Limb (tissue), 2 donors: ENCODE measurements at regions not wholly inside any gene's neighbourhood (a gene's known extent, or its start where the extent isn't known, plus 50 kb on each side); places are given as distances from the start of the nearest gene placed in this dataset.
A peak's percentile ranks its signal among the peaks of the same experiment; 100 is the strongest.

Source experiments
- DNase-seq, 2 donors: peaks; one replicate each; pipeline ENCODE4 v3.0.0-alpha.2; 2016; ENCODE audit errors: extremely low spot score in 2 of 2

DNA sequence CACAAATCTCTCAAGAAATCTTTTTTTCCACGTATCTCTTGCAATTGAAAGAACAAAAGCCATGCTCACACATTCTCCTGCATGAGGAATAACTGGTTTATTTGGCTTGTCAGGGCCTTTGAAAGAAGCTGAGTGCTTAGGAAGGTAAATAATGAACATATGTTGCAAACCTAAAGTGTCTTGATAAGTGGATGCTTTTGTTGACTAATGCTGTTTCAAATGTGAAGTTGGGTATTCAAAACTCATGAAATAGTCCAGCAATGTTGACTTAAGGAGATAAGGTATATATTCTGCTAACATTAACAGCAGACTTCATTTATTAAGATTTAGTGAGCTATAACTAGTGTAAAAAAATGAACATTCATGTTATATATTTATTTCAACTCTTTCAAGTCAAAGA, 1792.7 kb upstream of the MIR17HG start:
- DNase-seq = no peak

DNA sequence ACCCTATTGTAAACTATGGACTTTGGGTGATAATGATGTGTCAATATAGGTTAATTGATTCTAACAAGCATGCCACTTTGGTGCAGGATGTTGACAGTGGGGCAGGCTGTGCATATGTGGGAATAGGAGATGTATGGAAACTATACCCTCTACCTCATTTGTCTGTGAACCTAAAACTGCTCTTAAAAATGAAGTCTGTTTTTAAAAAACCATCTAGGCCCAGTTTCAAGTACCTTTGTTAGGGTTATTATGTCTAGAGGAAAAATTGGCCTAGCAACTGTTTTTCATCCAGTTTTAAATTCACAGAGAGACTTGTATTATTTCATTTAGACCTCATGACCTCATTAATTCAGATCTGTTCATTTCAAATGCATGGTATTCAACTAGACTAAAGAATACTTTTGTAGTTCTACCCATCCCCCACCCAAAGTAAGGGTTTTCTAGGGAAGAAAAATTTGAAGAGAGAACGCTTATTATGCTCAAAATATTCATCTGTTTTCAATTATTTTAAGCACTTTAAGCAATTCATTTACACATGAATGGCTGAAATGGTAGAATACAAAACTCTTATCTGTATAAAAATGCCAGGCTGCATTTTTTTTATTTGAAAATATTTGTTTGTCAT, 1781.9 kb upstream of the MIR17HG start:
- no peak for DNase-seq

DNA sequence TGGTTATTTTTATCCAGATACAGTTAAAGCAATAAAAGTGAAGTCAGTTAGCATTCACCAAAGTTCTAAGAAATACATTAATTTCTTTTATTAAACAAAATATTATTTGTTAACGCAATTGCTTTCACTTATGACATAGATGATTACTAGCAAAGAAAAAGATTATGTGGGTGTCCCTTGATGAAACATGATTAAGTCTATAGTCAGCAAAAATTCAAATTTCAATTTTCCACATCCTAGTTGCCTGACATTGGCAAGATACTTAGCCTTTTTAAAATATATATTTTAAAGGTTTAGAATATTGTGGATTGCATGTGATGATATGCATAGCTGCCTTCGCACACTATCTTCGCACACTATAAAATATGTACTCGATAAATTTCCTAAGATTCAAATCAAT, 1780.5 kb upstream of the MIR17HG start:
- no peak for DNase-seq

DNA sequence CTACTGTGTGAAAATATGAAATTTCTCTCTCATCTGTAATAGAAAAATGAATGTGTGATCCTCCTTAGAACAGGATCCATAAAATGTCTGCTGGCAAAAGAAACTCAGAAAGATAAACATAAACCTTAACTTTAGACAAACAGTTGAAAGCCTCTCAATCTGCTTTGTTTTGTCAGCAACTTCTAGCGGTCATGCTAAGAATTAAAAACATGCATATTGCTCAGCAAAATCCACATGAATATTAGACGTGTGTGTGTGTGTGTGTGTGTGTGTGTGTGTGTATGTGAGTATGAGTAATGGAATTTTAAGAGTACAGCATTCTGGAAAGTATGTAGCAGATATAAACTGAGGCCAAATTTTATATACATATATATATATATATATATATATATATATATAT, 1779.2 kb upstream of the MIR17HG start:
- no peak for DNase-seq

DNA sequence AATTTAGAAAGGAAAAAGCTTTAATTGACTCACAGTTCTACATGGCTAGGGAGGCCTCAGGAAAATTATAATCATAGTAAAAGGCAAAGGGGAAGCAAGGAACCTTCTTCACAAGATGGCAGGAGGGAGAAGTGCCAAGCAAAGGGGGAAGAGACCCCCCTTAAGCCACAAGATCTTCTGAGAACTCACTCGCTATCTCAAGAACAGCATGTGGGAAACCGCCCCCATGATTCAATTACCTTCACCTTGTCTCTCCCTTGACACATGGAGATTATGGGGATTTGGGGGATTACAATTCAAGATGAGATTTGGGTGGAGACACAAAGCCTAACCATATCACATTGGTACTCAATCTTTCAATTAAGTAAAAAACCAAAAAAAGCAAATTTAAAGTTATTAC, 1778.7 kb upstream of the MIR17HG start:
- no peak for DNase-seq

DNA sequence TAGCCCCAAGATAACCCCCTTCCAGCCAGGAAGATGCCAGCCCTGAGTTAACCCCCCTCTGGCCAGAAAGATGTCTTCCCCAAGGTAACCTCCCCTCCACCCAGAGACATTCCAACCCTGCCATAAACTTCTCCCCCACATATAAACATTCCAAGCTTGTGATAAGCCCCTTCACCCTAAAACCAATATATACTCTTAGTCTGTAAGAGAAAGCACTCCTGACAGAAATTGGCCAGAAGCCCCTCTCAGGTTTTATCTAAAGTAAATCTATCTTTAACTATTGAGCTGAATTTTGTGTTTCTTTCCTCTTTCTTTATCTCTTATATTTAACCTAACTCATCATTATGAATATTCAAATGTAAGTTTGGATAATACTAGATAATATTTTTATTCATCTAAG, 1775.8 kb upstream of the MIR17HG start:
- no peak for DNase-seq

DNA sequence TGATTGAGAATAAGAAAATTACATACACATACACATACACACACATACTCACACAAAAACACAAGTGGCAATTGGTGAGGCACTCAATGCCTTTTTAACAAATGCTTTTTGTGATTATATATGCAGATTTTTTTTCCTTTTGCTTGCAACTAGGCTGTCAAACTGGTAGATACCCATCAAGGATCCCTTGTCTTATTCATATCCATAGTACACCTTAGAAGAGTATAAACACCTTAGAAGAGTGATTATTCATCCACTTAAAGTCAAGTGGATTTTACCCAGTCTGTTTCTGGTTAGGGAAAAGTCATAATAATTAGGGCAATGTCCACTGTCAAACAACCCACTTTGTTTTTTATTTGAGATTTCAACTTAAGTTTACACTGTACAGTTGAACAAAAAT, 1773.4 kb upstream of the MIR17HG start:
- no peak for DNase-seq

DNA sequence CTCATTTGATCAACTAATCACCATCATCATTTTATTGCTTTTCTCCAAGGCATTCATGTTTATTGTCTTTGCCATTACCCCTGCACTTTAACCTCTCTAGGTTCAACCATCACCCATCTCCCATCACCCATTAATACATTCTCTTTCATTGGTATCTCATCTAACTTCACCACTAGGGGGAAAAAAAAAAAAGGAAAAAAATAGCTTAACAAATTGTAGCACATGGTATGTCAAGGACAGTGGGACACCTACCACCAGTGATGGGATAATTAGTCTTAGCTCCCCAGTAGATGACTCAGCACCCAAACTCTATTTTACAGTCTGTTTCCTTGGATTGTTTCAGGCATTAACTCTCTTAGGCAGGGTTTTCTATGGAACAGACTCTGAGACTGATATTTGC, 1770.2 kb upstream of the MIR17HG start:
- no peak for DNase-seq

DNA sequence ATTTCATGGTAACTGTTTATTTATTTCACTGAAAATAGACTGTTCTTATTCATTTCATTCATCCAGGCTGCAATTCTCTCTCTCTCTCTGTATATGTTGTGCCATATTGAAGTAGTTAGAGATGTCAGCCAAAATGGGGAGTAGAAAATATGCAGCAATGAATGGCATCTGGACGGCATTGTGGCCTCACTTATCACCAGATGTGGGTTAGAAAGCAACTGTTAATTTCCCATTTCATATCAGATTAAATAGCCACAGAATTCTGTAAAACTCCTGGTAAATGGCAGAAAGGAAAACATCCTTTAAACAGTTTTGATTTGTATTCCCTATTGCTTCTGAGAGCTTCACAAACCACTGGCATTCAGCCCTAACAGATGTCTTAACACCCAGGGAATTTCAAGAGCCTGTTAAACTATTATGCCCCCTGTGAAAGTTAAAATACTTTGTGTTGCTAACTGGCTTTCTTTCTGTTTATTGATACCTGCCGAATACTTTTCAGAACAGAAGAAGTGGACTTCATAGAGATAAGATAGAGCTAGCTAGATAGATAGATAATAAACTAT, 1763.3 kb upstream of the MIR17HG start:
- DNase-seq = peak in 1 of 2 donors; percentile 55

DNA sequence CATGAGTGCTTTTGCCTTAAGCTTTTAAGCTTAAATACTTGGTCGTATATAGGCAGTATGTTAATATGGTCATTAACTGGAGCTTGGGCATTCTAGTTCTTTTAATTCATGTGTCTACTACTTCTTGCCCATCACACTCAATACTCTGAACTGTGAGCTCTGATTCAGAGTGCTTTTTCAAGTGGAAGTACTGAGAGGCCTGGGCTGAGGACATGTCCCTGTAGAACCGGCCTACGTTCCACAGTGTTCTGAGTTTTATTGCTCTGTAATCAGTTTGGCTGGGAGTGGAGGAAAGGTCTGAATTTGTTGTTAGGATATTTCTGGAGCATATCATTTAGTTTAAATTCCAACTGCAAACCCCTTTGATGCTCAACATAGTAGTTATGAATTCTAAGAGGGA, 1744.8 kb upstream of the MIR17HG start:
- no peak for DNase-seq

DNA sequence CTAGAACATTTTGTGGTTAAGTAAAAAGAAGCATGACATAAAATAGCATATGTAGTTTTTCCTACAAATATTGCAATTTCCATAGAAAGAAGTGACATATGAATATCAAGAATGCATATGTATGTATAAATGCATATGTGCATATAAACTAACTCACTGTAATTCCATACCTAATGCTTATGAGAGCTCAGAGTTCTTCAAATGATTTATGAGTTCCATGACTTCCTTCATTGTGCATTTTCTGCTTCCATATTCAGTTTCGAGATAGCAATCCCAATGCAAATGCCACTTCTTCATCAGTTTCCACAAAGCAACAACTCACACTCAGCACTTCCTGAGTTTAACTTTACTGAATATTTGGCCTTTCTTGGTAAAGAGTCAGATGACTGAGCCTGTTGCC, 1744.3 kb upstream of the MIR17HG start:
- no peak for DNase-seq

DNA sequence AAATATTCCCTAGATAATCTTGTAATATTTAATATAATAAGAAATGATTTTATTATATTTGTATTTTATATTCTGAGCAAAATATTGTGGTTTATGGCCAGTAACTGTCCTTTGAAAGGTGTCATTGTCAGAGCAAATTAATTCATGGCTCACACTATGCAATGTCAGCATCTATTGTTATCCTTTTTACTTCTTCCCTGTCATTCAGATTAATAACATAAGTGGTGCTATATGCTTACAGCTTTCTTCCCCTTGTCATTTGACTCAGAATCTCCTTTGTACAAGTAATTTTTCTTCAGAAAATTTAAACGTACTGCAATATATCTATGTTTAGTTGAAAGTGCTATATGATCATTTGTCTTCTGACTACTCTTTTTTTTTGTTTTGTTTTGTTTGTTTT, 1738.2 kb upstream of the MIR17HG start:
- no peak for DNase-seq

DNA sequence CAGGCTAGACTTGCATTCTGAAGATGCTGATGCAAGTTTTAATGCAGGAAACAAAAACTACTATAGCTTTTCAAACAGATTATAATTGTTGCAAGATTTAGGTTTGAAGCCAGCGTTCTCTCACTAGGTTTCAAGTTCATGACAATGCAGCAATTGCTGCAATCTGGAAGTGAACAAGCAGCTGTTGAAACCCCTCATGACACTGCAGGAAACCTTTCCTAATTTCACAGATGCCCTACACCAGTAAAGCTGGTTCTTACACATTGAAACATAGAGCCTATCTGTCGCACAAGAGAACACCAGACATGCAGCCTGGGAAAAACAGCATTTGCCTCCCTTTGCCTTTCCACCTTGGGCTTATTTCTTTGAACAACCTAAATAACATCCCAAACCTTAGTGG, 1737.2 kb upstream of the MIR17HG start:
- peak in 1 of 2 donors; percentile 4 for DNase-seq

DNA sequence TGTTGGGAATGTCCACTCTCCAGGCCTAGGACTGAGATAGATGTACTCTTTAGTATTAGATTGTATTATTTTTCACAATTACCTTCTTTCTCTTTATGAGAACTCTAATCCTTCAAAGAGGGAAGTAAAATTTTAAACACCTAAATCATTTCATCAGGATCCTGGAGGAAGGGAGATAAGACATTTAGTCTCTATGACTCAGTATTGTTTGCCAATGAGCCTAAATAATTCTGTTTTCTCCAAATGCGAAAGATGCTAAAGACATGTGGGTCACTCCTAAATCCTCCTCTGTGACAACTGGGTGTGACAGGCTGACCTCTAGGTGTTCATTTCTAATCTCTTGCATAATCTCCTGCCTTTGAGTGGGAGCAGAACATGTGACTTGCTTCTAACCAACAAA, 1736.6 kb upstream of the MIR17HG start:
- no peak for DNase-seq

DNA sequence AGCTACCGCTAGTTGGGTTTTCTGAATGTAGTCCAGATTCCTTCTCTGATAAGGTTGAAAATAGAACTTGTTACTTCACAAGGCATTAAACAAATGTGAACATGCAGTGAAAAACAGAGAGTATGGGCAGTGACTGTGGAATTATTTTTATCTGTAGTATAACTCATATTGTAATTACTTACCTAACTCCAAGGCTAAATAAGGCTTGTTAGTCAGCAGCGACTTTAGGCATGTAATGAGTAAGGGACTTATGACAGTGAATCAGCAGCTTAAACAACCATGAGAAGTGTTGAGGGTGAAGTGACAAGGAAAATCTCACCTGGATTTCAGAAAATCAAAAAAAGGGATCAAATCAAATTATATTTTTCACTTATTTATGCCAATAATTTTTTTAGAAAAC, 1719.5 kb upstream of the MIR17HG start:
- no peak for DNase-seq

DNA sequence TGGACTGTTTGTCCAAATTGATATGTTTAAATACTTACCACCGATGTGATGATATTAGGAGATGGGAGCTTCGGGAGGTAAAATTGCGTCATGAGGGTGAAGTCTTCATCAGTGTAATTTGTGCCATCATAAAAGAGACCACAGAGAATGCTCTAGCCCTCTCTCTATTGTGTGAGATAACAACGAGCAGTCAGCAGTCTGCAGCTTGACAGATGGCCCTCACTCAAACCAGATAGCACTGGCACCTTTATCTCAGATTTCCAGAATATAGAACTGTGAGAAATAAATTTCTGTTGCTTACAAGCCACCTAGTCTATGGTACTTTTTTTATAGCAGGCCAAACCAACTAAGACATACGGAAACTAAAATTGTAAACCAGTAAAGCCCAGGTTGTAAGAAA, 1718.9 kb upstream of the MIR17HG start:
- no peak for DNase-seq

DNA sequence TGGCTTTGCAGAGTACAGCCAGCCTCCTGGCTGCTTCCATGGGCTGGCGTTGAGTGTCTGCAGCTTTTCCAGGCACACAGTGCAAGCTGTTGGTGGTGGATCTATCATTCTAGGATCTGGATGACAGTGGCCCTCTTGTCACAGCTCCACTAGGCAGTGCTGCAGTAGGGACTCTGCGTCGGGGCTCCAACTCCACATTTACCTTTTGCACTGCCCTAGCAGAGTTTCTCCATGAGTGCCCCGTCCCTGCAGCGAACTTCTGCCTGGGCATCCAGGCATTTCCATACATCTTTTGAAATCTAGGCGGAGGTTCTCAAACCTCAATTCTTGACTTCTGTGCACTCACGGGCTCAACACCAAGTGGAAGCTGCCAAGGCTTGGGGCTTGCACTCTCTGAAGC, 1697.3 kb upstream of the MIR17HG start:
- DNase-seq = no peak

DNA sequence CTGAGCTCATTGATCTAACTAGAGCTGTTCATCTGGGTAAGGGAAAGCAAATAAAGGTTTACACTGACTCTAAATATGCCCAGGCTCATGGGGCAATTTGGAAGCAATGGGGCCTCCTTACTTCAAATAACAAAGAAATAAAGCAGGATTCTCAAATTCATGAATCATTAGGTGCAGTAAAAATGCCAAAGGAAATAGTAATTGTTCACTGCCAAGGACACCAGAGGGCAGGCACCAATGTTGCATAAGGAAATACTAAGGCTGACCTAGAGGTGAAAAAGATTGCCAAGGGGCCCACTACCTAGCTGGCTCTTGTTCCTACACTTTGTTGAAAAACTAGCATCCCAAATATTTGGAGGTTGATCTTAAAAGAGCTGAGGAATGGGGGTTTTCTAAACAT, 1686.7 kb upstream of the MIR17HG start:
- no peak for DNase-seq

DNA sequence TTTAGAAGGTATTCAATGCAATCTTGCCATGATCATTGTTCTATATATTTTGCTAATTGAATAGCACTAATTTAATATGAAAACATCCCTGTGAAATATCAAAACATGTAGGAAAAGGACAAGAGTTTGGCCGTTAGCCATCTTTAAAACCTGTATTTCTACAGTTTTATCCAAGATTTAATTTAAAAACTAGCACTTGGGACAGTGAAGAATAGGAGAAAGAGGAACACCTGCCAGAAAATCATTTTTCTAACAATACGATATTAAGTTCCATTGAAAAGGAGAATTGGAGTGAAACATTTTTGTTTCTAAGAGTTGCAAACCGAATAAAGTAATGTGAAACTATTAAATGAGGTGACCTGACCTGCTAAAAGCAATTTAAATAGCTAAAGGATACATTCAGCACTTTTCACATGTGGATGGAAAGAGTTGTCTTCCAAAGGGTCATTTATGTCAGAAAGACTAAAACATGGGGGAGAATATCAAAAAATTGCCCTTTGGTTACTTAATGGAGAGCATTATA, 1673.6 kb upstream of the MIR17HG start:
- DNase-seq = no peak

DNA sequence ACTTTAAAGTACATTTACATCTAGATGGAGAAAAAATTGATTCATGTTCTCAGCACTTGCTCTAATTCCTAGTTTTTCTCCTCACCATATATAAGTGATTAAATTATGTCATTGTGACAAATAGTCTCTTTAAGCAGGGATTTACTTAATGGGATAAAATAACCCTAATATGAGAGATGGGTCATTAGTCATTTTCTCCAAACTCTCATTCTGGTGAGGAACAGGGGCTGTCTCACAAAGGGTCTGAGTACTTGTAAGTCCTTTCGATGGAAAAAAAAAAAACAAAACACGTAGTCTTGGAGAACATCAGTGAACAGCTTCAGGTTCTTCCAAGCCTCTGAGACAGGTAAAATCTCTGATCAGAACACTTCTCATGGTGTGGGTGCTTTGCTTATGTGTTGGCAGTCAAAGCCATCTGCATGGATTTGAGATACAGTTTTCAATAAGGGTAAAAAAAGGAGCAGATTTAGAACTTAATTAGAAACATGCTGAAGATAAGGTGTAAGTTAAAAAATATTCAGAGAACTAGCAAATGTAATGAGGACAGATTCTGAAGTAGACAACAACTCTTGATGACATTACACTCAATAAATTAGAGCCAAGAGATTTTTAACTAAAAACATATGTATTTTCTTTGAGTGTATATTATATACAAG, 1668.9 kb upstream of the MIR17HG start:
- no peak for DNase-seq

DNA sequence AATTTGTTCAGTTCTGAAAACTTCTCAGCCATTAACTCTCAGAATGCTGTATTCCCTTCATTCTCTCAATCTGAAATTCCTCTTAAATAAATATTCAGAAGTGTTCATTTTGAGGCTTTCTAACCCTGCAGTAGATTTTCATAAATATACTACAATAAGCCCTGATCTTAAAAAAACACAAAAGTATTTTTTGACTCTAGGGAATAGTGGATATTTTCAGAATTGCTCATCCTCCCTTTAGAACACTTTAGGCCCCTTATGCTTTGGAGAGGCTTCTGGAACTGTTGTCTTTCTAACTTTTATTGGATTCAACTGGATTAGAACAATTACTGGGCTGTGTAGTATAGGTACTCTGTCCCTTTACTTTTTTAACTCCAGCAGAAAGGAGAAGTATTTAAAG, 1662.6 kb upstream of the MIR17HG start:
- DNase-seq = no peak

DNA sequence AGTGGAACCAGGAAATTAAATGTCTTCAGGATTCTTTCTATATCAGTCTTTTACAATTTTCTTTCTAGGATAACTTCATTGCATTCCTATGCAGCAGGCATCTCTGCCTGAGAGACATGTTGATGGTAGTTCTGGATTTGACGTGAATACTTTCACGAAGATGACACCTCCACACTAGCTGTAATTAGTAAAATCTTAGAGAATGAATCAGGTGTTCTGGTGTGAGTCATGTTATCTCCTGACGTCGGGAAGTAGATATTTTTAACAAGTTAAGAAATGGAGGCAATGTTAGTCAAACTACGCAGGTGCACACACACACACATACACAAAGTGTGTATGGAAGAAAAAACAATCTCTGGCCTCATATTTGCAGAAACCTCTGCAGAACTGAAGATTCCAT, 1661.3 kb upstream of the MIR17HG start:
- no peak for DNase-seq

DNA sequence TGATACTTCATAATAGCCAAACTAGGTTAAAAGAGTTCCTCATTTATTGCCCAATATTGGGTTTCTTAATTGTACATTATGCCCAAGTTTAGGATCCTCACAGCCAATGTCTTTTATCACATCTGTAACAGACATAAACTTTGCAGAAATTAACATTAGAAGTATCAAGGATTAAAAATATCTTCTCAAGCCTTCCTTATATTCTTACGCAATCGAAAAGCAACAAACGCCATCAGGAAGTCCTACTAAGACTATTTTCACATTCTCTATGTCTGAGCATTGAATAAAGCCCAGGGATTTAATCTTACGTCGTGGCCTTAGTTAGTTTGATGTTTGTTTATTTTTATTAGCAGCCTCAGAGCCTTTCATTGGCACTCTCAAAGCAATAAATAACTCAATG, 1660.4 kb upstream of the MIR17HG start:
- DNase-seq = no peak
